Heart left ventricle (tissue), 16 donors: ENCODE measurements at regions not wholly inside any gene's neighbourhood (a gene's known extent, or its start where the extent isn't known, plus 50 kb on each side); places are given as distances from the start of the nearest gene placed in this dataset.

ENCODE experiments used
- ATAC-seq, 4 donors: fragments of 200-7000 bp; cut with Tn5 transposase; one replicate each; pipeline ENCODE4 v1.9.1; 2020 to 2022; ENCODE audit warnings: moderate library complexity in 4 of 4, mild to moderate bottlenecking in 3 of 4, moderate number of reproducible peaks in 1 of 4
- DNase-seq, 5 donors: peaks; one replicate each; pipeline ENCODE4 v3.0.0-alpha.2; 2020
- H3K27ac ChIP-seq, 12 donors: fragments of 200-600 bp; sonication (generic) in 4 of 12; one replicate each; pipeline versions ENCODE4 v1.5.0 to v1.8.0; 2016 to 2022; ENCODE audit warnings: mild to moderate bottlenecking in 2 of 12
- H3K27me3 ChIP-seq, 9 donors: fragments of 200-600 bp; sonication (generic) in 2 of 9; one replicate each; pipeline versions ENCODE4 v1.5.1 to v1.8.0; 2016 to 2022; ENCODE audit warnings: mild to moderate bottlenecking in 3 of 9
- H3K36me3 ChIP-seq, 9 donors: fragments of 200-600 bp; sonication (generic) in 2 of 9; one replicate each; pipeline versions ENCODE4 v1.5.0 to v1.8.0; 2018 to 2022; ENCODE audit warnings: mild to moderate bottlenecking in 2 of 9
- H3K4me1 ChIP-seq, 12 donors: fragments of 200-600 bp; sonication (generic) in 4 of 12; one replicate each; pipeline versions ENCODE4 v1.5.0 to v1.8.0; 2016 to 2022; ENCODE audit warnings: mild to moderate bottlenecking in 3 of 12
- H3K4me3 ChIP-seq, 12 donors: fragments of 200-600 bp; sonication (generic) in 4 of 12; one replicate each; pipeline versions ENCODE4 v1.5.0 to v1.8.0; 2017 to 2022; ENCODE audit warnings: mild to moderate bottlenecking in 9 of 12, moderate library complexity in 4 of 12
- H3K9me3 ChIP-seq, 12 donors: fragments of 200-600 bp; sonication (generic) in 4 of 12; one replicate each; pipeline versions ENCODE4 v1.5.0 to v1.8.0; 2016 to 2022; ENCODE audit warnings: mild to moderate bottlenecking in 1 of 12
- CTCF ChIP-seq, 12 donors: fragments of 200-600 bp; sonication (generic) in 4 of 12; IDR thresholded peaks; one replicate each; pipeline versions ENCODE4 v1.5.0 to v1.8.0; 2018 to 2022; ENCODE audit warnings: antibody characterized with exemption in 12 of 12, mild to moderate bottlenecking in 5 of 12
- POLR2A ChIP-seq, 2 donors: fragments of 450-650 bp; IDR thresholded peaks; one replicate each; pipeline ENCODE4 v1.6.1; 2017; ENCODE audit warnings: antibody characterized with exemption in 2 of 2, mild to moderate bottlenecking in 2 of 2, moderate library complexity in 2 of 2
- WGBS, 4 donors: extraction: QIAGEN DNeasy Blood & Tissue Kit in 2 of 4; methylation state at CpG; one replicate each; pipeline versions ENCODE4 v1.1.5 to v1.1.7; 2013 to 2018; 5-methylcytosine and 5-hydroxymethylcytosine counted together
- intact Hi-C, 10 donors: fragments of 100-400 bp; cut with DNase I; formaldehyde crosslinking; loops; one replicate each; pipeline versions ENCODE4 v1.11.1 to v1.14.2; 2022
- donor health status: ischemic (EF 13 %, LVEDD 7.1; RV severe dilation, severe dysfunction).
- donor health status: healthy with polysubstance abuse.
- donor health status: DM: no; HTN: yes; CAD: no.
- donor health status: DM: no; HTN: no; CAD: no.
- donor health status: ischemic (EF 25% LVEDD 6.9; RV normal size, moderate dysfunction).
- donor health status: ischemic (EF 25% LVEDD 5.7; RV mildly dilated, moderate dysfunction).
- donor health status: healthy.
- donor health status: DM: yes; HTN: yes; CAD: no.
- donor health status: ischemic (EF 35%, LVEDD 5.7; RV mildly dilated, moderate dysfunction).
- donor health status: nonischemic (EF 11% LVEDD 7.7; RV severe dilation, severe dysfunction).
- donor health status: DM: yes; HTN: yes; CAD: no.
- donor health status: PGD.
- donor health status: ischemic (EF 29% LVEDD 5.4; RV normal size, mild dysfunction).
- donor health status: nonischemic (EF 23%, LVEDD 6.1; RV moderate dilation, normal function).

GRCh38 chr12:97848051-97848450 is 385.4 kb downstream of the RMST start:
- TF ChIP-seq CTCF (IDR thresholded peaks at IDR 0.05) (no peak), POLR2A (IDR thresholded peaks at IDR 0.05) (no peak)
- H3K9me3 ChIP-seq = no peaks in the 10 kb centered on the region
- no peak overlapping the region for H3K4me3 ChIP-seq
- intact Hi-C loops = no loop called here
- no peak overlapping the region for H3K27ac ChIP-seq
- WGBS, 4 donors = 54 to 93% (median 85%) methylated on average over 2 of the region's 2 CpGs
- no peaks in the 10 kb centered on the region for H3K27me3 ChIP-seq
- no peaks in the 10 kb centered on the region for H3K36me3 ChIP-seq
- no peak for DNase-seq
- H3K4me1 ChIP-seq = no peaks in the 10 kb centered on the region
- ATAC-seq = no peak

GRCh38 chr12:97854477-97854876 is 391.9 kb downstream of the RMST start:
- 88 to 100% (median 94%) methylated on average over 1 of the region's 1 CpG for WGBS, 4 donors
- no peaks in the 10 kb centered on the region for H3K27me3 ChIP-seq
- intact Hi-C loops = no loop called here
- H3K9me3 ChIP-seq = peaks cover 0 to 13% (median 0%) of the 10 kb centered on the region in 12 donors
- H3K4me3 ChIP-seq = no peak overlapping the region
- DNase-seq = no peak
- no peak overlapping the region for H3K27ac ChIP-seq
- no peaks in the 10 kb centered on the region for H3K36me3 ChIP-seq
- TF ChIP-seq POLR2A (IDR thresholded peaks at IDR 0.05) = no peak
- no peak for TF ChIP-seq CTCF (IDR thresholded peaks at IDR 0.05)
- no peaks in the 10 kb centered on the region for H3K4me1 ChIP-seq
- ATAC-seq = no peak

GRCh38 chr12:97862072-97862471 is 399.5 kb downstream of the RMST start:
- peaks cover 0 to 23% (median 3%) of the 10 kb centered on the region in 12 donors for H3K9me3 ChIP-seq
- TF ChIP-seq CTCF (IDR thresholded peaks at IDR 0.05) (no peak), POLR2A (IDR thresholded peaks at IDR 0.05) (no peak)
- WGBS, 4 donors = 43 to 79% (median 55%) methylated on average over 2 of the region's 2 CpGs
- no peaks in the 10 kb centered on the region for H3K4me1 ChIP-seq
- H3K27me3 ChIP-seq = no peaks in the 10 kb centered on the region
- no peaks in the 10 kb centered on the region for H3K36me3 ChIP-seq
- DNase-seq (no peak), ATAC-seq (no peak)
- intact Hi-C loops = no loop called here
- no peak overlapping the region for H3K27ac ChIP-seq
- no peak overlapping the region for H3K4me3 ChIP-seq

- H3K27ac ChIP-seq = no peak overlapping the region
- H3K9me3 ChIP-seq = peaks cover 0 to 7% (median 0%) of the 10 kb centered on the region in 12 donors
- H3K27me3 ChIP-seq = no peaks in the 10 kb centered on the region
- no peak for TF ChIP-seq POLR2A (IDR thresholded peaks at IDR 0.05)
- no peak for TF ChIP-seq CTCF (IDR thresholded peaks at IDR 0.05)
- ATAC-seq = no peak
- no peaks in the 10 kb centered on the region for H3K36me3 ChIP-seq
- intact Hi-C loops = no loop called here
- H3K4me1 ChIP-seq = no peaks in the 10 kb centered on the region
- WGBS, 4 donors = 88 to 95% (median 93%) methylated on average over 6 of the region's 6 CpGs
- no peak overlapping the region for H3K4me3 ChIP-seq
- DNase-seq = no peak
Observed at GRCh38 chr12:97875064-97875463, 412.5 kb downstream of the RMST start.
